DOHH2 (cell line): ENCODE measurements at regions not wholly inside any gene's neighbourhood (a gene's known extent, or its start where the extent isn't known, plus 50 kb on each side); places are given as distances from the start of the nearest gene placed in this dataset.

ENCODE experiments used
- CTCF ChIP-seq: fragments of 200-600 bp; sonication (generic); IDR thresholded peaks from one replicate; pipeline ENCODE4 v1.5.1; 2014; ENCODE audit warnings: antibody characterized with exemption, mild to moderate bottlenecking, low read depth, low read length; ENCODE audit not compliant: poor library complexity, severe bottlenecking
- EZH2phosphoT487 ChIP-seq: fragments of 200-600 bp; sonication (generic); IDR thresholded peaks from 2 replicates; pipeline ENCODE4 v1.6.1; 2017; ENCODE audit warnings: borderline replicate concordance, mild to moderate bottlenecking, antibody characterized with exemption, low read length, moderate library complexity, mixed read lengths

- TF ChIP-seq CTCF (no peak), EZH2phosphoT487 (no peak)
These were observed 248.1 kb upstream of the STAC start for GRCh38 chr3:36132214-36132613.
